Skeletal muscle satellite cell (primary cell): ENCODE measurements at regions not wholly inside any gene's neighbourhood (a gene's known extent, or its start where the extent isn't known, plus 50 kb on each side); places are given as distances from the start of the nearest gene placed in this dataset. TPM values are rescaled to one million over a fixed set of nuclear protein-coding genes. Genes with fewer than 3 reads are reported as not detected.

Experiments
- H3K27me3 ChIP-seq: 2 replicates; pipeline ENCODE4 v1.7.0; 2013; ENCODE audit warnings: low read length; ENCODE audit not compliant: control insufficient read depth, insufficient read depth
- H3K36me3 ChIP-seq: 2 replicates; pipeline ENCODE4 v1.7.0; 2013; ENCODE audit warnings: mild to moderate bottlenecking, control low read depth, low read length; ENCODE audit not compliant: insufficient read depth
- H3K4me1 ChIP-seq: 2 replicates; pipeline ENCODE4 v1.7.0; 2013; ENCODE audit warnings: low read length; ENCODE audit not compliant: control insufficient read depth, insufficient read depth
- H3K4me2 ChIP-seq: 2 replicates; pipeline ENCODE4 v1.7.0; 2013; ENCODE audit warnings: mild to moderate bottlenecking, low read length
- H3K4me3 ChIP-seq: 2 replicates; pipeline ENCODE4 v1.7.0; 2013; ENCODE audit warnings: low read length
- H3K9ac ChIP-seq: 2 replicates; pipeline ENCODE4 v1.7.0; 2013; ENCODE audit warnings: mild to moderate bottlenecking, low read depth, low read length, moderate library complexity
- H3K9me3 ChIP-seq: replicated peaks from 2 replicates; pipeline ENCODE4 v1.7.0; 2013; ENCODE audit warnings: mild to moderate bottlenecking, control low read depth, low read length
- small RNA-seq: library from RNA; depleted of rRNA; stranded (forward); fragments of <200 nt; gene quantifications from one replicate; pipeline ENCODE3, GENCODE V24; 2012

- H3K4me1 ChIP-seq: no peaks in the 10 kb centered on the region
- no peaks in the 10 kb centered on the region for H3K27me3 ChIP-seq
- H3K4me3 ChIP-seq: no peak overlapping the region
- H3K4me2 ChIP-seq: no peak overlapping the region
- no peak overlapping the region for H3K9ac ChIP-seq
- H3K9me3 ChIP-seq: no peaks in the 10 kb centered on the region
- H3K36me3 ChIP-seq: no peaks in the 10 kb centered on the region
These were observed 72.9 kb upstream of the CCL2 start for GRCh38 chr17:34182036-34182803.

- Histone ChIP-seq H3K4me3 (no peak overlapping the region), H3K36me3 (no peaks in the 10 kb centered on the region), H3K9ac (no peak overlapping the region), H3K4me1 (no peaks in the 10 kb centered on the region), H3K9me3 (no peaks in the 10 kb centered on the region), H3K27me3 (no peaks in the 10 kb centered on the region), H3K4me2 (no peak overlapping the region)
These were observed 59.1 kb upstream of the CCL2 start for GRCh38 chr17:34195987-34196386.

- no peak overlapping the region for H3K4me3 ChIP-seq
- H3K27me3 ChIP-seq: no peaks in the 10 kb centered on the region
- H3K9me3 ChIP-seq: no peaks in the 10 kb centered on the region
- no peak overlapping the region for H3K4me2 ChIP-seq
- H3K9ac ChIP-seq: no peak overlapping the region
- H3K36me3 ChIP-seq: no peaks in the 10 kb centered on the region
- H3K4me1 ChIP-seq: no peaks in the 10 kb centered on the region
These were observed 56.6 kb upstream of the CCL2 start for GRCh38 chr17:34198519-34198918.

GRCh38 chr17:34199454-34199853 lies 55.6 kb upstream of the CCL2 start:
- no peaks in the 10 kb centered on the region for H3K36me3 ChIP-seq
- no peak overlapping the region for H3K4me2 ChIP-seq
- H3K4me3 ChIP-seq: no peak overlapping the region
- no peaks in the 10 kb centered on the region for H3K27me3 ChIP-seq
- H3K9me3 ChIP-seq: no peaks in the 10 kb centered on the region
- no peaks in the 10 kb centered on the region for H3K4me1 ChIP-seq
- H3K9ac ChIP-seq: no peak overlapping the region

- Histone ChIP-seq H3K4me1 (no peaks in the 10 kb centered on the region), H3K9me3 (no peaks in the 10 kb centered on the region), H3K4me3 (no peak overlapping the region), H3K9ac (no peak overlapping the region), H3K4me2 (no peak overlapping the region), H3K36me3 (no peaks in the 10 kb centered on the region), H3K27me3 (no peaks in the 10 kb centered on the region)
These were observed 55.1 kb upstream of the CCL2 start for GRCh38 chr17:34199932-34200534.

- Histone ChIP-seq H3K4me3 (no peak overlapping the region), H3K27me3 (no peaks in the 10 kb centered on the region), H3K36me3 (no peaks in the 10 kb centered on the region), H3K4me2 (no peak overlapping the region), H3K4me1 (no peaks in the 10 kb centered on the region), H3K9me3 (no peaks in the 10 kb centered on the region), H3K9ac (no peak overlapping the region)
These were observed 53.9 kb upstream of the CCL2 start for GRCh38 chr17:34201225-34201624.

- Histone ChIP-seq H3K4me2 (no peak overlapping the region), H3K9ac (no peak overlapping the region), H3K27me3 (no peaks in the 10 kb centered on the region), H3K9me3 (no peaks in the 10 kb centered on the region), H3K4me3 (no peak overlapping the region), H3K4me1 (no peaks in the 10 kb centered on the region), H3K36me3 (no peaks in the 10 kb centered on the region)
These were observed 53.3 kb upstream of the CCL2 start for GRCh38 chr17:34201767-34202166.

GRCh38 chr17:34203018-34203638 lies 52.0 kb upstream of the CCL2 start:
- H3K4me1 ChIP-seq: no peaks in the 10 kb centered on the region
- no peaks in the 10 kb centered on the region for H3K36me3 ChIP-seq
- H3K9ac ChIP-seq: no peak overlapping the region
- no peak overlapping the region for H3K4me2 ChIP-seq
- no peak overlapping the region for H3K4me3 ChIP-seq
- H3K27me3 ChIP-seq: no peaks in the 10 kb centered on the region
- no peaks in the 10 kb centered on the region for H3K9me3 ChIP-seq

GRCh38 chr17:34204402-34204801 lies 50.7 kb upstream of the CCL2 start:
- H3K4me2 ChIP-seq: no peak overlapping the region
- H3K27me3 ChIP-seq: no peaks in the 10 kb centered on the region
- H3K9me3 ChIP-seq: no peaks in the 10 kb centered on the region
- H3K9ac ChIP-seq: no peak overlapping the region
- H3K36me3 ChIP-seq: no peaks in the 10 kb centered on the region
- H3K4me1 ChIP-seq: no peaks in the 10 kb centered on the region
- H3K4me3 ChIP-seq: no peak overlapping the region

Small RNA genes lying in the stretch of these regions (small RNA-seq; reads per million reads assigned to genes)
- gene RNA5SP438: not detected
